Type B pancreatic cell (in vitro differentiated cells): ENCODE measurements at regions not wholly inside any gene's neighbourhood (a gene's known extent, or its start where the extent isn't known, plus 50 kb on each side); places are given as distances from the start of the nearest gene placed in this dataset.
A peak's percentile ranks its signal among the peaks of the same experiment; 100 is the strongest.
"Not testable (repeated sequence)": the region's sequence is repeated elsewhere in the genome, so short reads cannot be mapped to it uniquely, and the experiment has no call there.

Source experiments
- DNase-seq: peaks from one replicate; pipeline ENCODE4 v3.0.0; 2021; ENCODE audit warnings: mixed read lengths; ENCODE audit not compliant: unreplicated experiment; ENCODE audit errors: extremely low spot score
- H3K27ac Mint-ChIP-seq: 2 replicates; pipeline ENCODE4 v1.8.0; 2021; ENCODE audit warnings: mild to moderate bottlenecking, mixed read lengths
- H3K27me3 Mint-ChIP-seq: 2 replicates; pipeline ENCODE4 v1.8.0; 2021; ENCODE audit warnings: mixed read lengths
- H3K36me3 Mint-ChIP-seq: 2 replicates; pipeline ENCODE4 v1.8.0; 2021; ENCODE audit warnings: mixed read lengths
- H3K4me1 Mint-ChIP-seq: one replicate; pipeline ENCODE4 v1.8.0; 2021; ENCODE audit warnings: mixed read lengths; ENCODE audit not compliant: unreplicated experiment
- H3K4me3 Mint-ChIP-seq: 2 replicates; pipeline ENCODE4 v1.8.0; 2021; ENCODE audit warnings: mild to moderate bottlenecking, mixed read lengths
- H3K9me3 Mint-ChIP-seq: 2 replicates; pipeline ENCODE4 v1.8.0; 2021; ENCODE audit warnings: mixed read lengths
- TF ChIP-seq, protein P1 (sequence below): fragments of 200-600 bp; sonication (generic); conservative IDR thresholded peaks from 2 replicates; pipeline ENCODE4 v1.5.0; 2021; ENCODE audit warnings: antibody characterized with exemption, mild to moderate bottlenecking

DNA sequence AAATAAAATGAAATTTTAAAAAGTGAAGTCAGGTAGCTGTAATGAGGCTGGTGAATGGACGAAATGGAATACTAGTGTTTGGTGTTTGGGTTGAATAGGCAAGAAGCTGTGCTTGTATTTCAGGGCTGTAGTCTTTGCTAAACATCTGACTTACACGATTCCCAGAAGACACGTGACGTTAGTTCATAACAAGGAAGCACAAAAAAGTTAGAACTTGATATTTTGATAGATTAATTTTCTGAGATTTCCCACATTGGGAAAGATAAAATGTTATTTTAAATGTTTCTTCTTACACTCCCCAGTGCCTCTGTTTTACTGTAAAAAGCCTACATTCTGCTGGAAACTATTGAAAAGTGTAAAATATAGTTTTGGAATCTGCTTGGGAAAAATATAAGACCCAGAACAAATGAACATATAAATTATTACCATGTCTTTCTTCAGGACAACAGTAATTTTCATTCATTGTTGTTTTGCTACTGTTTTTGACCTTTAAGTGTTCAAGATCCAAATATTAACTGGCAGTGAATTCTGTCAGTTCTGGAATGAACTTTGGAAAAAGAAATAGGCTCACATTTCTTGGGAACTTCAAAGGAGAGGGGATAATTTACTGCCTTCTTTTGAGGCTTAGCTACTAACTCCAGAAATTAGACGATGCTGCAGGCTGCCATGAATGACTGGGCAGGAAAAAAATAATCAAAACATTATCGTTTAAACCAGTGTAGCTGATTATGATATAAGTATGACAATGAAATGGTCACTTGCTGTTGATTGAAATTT lies 241.3 kb downstream of the SLITRK6 start:
- Mint-ChIP-seq H3K36me3 (no peaks in the 10 kb centered on the region), H3K27ac (no peak overlapping the region), H3K9me3 (no peaks in the 10 kb centered on the region), H3K4me1 (peaks cover 3% of the 10 kb centered on the region), H3K27me3 (peaks cover 14% of the 10 kb centered on the region), H3K4me3 (no peak overlapping the region)
- TF ChIP-seq, protein P1, sequence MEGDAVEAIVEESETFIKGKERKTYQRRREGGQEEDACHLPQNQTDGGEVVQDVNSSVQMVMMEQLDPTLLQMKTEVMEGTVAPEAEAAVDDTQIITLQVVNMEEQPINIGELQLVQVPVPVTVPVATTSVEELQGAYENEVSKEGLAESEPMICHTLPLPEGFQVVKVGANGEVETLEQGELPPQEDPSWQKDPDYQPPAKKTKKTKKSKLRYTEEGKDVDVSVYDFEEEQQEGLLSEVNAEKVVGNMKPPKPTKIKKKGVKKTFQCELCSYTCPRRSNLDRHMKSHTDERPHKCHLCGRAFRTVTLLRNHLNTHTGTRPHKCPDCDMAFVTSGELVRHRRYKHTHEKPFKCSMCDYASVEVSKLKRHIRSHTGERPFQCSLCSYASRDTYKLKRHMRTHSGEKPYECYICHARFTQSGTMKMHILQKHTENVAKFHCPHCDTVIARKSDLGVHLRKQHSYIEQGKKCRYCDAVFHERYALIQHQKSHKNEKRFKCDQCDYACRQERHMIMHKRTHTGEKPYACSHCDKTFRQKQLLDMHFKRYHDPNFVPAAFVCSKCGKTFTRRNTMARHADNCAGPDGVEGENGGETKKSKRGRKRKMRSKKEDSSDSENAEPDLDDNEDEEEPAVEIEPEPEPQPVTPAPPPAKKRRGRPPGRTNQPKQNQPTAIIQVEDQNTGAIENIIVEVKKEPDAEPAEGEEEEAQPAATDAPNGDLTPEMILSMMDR, result no peak
- DNase-seq, result no peak

DNA sequence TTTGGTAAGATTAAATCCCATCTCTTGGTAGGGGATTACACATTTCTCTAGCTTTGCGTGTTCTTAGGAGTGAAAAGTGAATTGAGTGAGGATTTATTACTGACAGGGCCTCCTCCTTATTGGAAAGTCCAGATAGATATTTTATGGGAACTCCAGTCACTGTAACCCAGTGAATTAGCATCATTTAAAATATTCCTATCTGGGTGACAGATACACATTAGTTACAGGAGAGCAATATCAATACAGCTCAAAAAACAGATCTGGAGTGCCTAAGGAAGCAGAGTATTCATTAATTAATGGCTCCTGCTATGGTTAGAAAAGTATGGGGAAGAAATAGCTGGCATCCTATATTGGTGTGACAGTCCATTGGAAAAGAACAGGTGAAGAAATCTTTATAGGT lies 248.2 kb downstream of the SLITRK6 start:
- H3K27me3 Mint-ChIP-seq, result peaks cover 31% of the 10 kb centered on the region
- no peak overlapping the region for H3K4me3 Mint-ChIP-seq
- no peaks in the 10 kb centered on the region for H3K36me3 Mint-ChIP-seq
- peaks cover 8% of the 10 kb centered on the region for H3K4me1 Mint-ChIP-seq
- no peak for DNase-seq
- TF ChIP-seq, protein P1, result no peak
- H3K27ac Mint-ChIP-seq, result no peak overlapping the region
- H3K9me3 Mint-ChIP-seq, result peaks cover 7% of the 10 kb centered on the region

DNA sequence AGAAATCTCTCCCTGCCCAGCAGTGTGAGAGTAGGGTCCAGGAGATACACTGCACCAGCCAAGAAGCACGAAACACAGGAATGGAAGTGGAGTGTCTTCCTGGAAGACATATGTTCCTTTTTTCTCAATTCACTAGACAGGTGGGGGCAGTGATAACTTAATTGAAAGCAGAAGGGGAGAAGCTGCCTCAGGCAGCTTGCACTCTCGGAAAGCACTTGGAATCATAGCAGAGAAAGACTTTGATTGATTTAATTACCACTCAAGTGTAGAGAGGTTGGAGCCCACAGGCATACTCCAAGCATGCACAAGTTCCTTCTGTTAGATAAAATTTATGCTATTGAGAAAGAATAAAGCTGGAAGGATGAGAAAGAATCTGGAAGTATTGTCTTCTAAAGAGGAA lies 249.4 kb downstream of the SLITRK6 start:
- peaks cover 37% of the 10 kb centered on the region for H3K27me3 Mint-ChIP-seq
- H3K4me1 Mint-ChIP-seq, result peaks cover 10% of the 10 kb centered on the region
- TF ChIP-seq, protein P1, result no peak
- H3K27ac Mint-ChIP-seq, result no peak overlapping the region
- peak overlapping the region; percentile 46 for H3K4me3 Mint-ChIP-seq
- no peaks in the 10 kb centered on the region for H3K36me3 Mint-ChIP-seq
- H3K9me3 Mint-ChIP-seq, result peaks cover 7% of the 10 kb centered on the region
- no peak for DNase-seq

DNA sequence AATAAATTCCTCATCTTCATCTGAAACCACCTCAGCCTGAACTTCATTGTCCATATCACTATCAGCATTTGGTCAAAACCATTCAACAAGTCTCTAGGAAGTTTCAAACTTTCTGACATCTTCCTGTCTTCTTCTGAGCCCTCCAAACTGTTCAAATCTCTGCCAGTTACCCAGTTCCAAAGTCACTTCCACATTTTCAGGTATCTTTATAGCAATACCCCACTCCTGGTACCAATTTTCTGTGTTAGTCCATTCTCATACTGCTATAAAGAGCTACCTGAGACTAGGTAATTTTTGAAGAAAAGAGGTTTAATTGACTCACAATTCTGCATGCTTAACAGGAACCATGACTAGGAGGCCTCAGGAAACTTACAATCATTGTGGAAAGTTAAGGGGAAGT lies 250.4 kb downstream of the SLITRK6 start:
- H3K4me1 Mint-ChIP-seq, result peaks cover 10% of the 10 kb centered on the region
- H3K36me3 Mint-ChIP-seq, DNase-seq, H3K4me3 Mint-ChIP-seq, H3K27ac Mint-ChIP-seq, H3K9me3 Mint-ChIP-seq: not testable (repeated sequence)
- peaks cover 35% of the 10 kb centered on the region for H3K27me3 Mint-ChIP-seq

DNA sequence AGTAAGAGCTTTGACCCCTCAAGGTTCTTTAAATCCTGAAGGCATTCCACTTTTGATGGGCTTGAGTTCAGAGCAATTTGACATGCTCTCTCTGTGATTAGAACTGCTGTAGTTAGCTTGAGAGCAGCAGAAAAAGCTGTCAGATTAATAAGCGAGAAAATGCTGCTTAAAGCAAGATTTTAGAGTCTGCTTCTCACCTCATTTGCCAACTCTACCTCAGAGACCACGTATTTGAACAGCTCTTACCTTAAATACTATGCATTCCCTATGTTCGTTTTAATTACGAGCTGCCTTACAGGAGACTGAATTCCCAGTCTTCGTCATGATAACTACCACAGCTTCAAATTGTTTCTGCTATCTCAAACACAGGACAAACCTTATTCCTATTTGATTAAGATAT lies 253.4 kb downstream of the SLITRK6 start:
- H3K36me3 Mint-ChIP-seq, result no peaks in the 10 kb centered on the region
- no peak for DNase-seq
- H3K27me3 Mint-ChIP-seq, result peaks cover 13% of the 10 kb centered on the region
- TF ChIP-seq, protein P1, result no peak
- no peak overlapping the region for H3K4me3 Mint-ChIP-seq
- no peak overlapping the region for H3K27ac Mint-ChIP-seq
- H3K4me1 Mint-ChIP-seq, result peaks cover 10% of the 10 kb centered on the region
- H3K9me3 Mint-ChIP-seq, result peaks cover 7% of the 10 kb centered on the region

DNA sequence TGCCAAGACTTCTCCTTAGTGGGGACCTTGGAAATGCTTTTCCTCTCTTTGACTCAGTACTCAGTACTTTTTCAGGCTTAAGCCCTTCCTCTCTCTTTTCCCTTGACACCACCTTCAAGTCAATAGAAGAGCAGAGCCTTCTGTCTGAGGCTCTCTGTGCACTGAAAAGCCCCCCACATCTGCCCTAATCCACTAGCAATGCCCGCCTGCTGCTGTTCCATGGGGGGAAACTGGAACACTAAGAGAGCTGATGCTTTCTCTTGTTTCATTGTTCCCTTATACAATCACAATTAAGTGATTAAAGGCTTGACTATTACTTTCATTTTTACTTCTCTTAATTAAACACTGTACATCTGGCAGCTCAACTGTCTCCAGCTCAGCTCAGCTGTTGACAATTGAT lies 254.5 kb downstream of the SLITRK6 start:
- H3K27me3 Mint-ChIP-seq, result peaks cover 11% of the 10 kb centered on the region
- DNase-seq, result no peak
- TF ChIP-seq, protein P1, result no peak
- H3K4me3 Mint-ChIP-seq, result no peak overlapping the region
- H3K9me3 Mint-ChIP-seq, result peaks cover 7% of the 10 kb centered on the region
- H3K36me3 Mint-ChIP-seq, result no peaks in the 10 kb centered on the region
- peaks cover 8% of the 10 kb centered on the region for H3K4me1 Mint-ChIP-seq
- H3K27ac Mint-ChIP-seq, result no peak overlapping the region
